ENCODE measurements at regions not wholly inside any gene's neighbourhood (a gene's known extent, or its start where the extent isn't known, plus 50 kb on each side); places are given as distances from the start of the nearest gene placed in this dataset.

DNA sequence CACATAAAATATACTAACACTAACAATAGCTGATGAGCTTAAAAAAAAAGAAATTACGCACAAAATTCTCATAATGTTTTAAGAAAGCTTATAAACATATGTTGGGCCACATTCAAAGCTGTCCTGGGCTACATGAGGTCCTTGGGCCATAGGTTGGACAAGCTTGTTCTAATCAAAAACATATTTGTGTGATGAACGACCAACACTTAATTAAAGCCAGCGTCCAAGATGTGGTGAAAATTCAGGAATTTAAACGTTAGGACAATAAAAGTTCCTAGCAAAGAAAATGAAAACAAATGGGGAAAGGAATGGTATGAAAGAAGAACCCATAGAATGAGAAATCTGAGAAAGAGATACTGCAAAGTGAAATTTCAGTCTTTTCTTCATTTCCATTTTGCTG, 429.6 kb upstream of the DMAC1 start:
- TF ChIP-seq, protein P1, sequence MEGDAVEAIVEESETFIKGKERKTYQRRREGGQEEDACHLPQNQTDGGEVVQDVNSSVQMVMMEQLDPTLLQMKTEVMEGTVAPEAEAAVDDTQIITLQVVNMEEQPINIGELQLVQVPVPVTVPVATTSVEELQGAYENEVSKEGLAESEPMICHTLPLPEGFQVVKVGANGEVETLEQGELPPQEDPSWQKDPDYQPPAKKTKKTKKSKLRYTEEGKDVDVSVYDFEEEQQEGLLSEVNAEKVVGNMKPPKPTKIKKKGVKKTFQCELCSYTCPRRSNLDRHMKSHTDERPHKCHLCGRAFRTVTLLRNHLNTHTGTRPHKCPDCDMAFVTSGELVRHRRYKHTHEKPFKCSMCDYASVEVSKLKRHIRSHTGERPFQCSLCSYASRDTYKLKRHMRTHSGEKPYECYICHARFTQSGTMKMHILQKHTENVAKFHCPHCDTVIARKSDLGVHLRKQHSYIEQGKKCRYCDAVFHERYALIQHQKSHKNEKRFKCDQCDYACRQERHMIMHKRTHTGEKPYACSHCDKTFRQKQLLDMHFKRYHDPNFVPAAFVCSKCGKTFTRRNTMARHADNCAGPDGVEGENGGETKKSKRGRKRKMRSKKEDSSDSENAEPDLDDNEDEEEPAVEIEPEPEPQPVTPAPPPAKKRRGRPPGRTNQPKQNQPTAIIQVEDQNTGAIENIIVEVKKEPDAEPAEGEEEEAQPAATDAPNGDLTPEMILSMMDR (IDR thresholded peaks at IDR 0.05): no peak
- DNase-seq (ENCODE audit: low spot score): no peak
- no peak for ATAC-seq (ENCODE audit: low FRiP score)

DNA sequence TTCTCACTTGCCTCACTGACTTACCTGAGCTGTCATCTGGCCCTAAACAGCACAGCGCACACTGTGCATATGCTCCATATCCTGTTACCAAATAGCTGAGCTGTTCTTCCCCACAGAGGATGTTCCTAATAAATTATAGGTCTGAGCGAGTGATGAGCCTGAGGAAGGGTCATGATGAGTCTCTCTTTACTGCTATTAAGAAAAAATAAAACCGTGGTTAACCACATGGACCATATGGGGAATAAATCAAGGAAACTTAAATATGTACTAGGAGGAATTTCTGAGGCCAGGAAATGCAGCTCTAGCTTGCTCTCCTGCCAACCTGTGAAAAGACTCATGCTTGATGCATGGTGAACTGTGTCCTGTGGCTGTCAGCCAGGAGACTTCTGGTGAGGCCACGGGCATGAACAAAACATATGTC, 424.8 kb upstream of the DMAC1 start:
- no peak for DNase-seq (ENCODE audit: low spot score)
- TF ChIP-seq, protein P1 (IDR thresholded peaks at IDR 0.05): no peak
- ATAC-seq (ENCODE audit: low FRiP score): no peak

DNA sequence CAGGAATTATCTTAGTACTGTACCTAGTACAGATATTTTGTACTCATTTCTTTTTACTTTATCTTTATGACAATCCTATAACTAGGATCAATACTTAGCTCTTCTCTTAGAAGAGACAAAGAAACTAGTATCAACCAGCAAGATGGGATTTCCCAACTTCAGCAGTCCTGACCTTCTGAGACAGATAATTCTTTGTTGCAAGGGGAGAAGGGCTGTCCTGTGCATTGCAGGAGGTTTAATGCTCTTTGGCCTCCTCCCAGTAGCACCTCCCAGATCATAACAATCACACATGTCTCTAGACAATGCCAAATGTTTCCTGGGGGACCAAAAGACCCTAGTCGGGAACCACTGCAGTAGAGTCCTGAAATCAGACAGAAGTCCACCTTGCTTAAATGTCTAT, 424.3 kb upstream of the DMAC1 start:
- no peak for DNase-seq (ENCODE audit: low spot score)
- TF ChIP-seq, protein P1 (IDR thresholded peaks at IDR 0.05): no peak
- ATAC-seq (ENCODE audit: low FRiP score): no peak

DNA sequence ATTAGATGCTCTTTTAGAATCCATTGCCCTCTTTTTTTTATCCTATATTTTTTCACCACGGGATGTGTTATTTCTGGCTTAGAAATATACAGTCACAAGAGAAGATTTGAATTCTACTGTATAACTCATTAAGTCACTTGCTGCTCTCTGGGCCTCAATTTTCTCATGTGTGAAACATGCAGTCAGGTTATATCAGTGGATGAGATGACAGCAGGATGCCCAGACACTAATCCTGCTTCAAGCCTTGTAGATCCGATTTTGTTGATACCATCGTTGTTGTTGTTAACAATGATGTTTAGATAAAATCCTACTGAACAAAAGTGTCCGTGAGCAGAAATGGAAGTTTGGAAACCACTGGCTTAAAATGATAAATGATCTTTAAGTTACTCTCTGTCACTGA, 421.9 kb upstream of the DMAC1 start:
- TF ChIP-seq, protein P1 (IDR thresholded peaks at IDR 0.05): no peak
- DNase-seq (ENCODE audit: low spot score): no peak
- ATAC-seq (ENCODE audit: low FRiP score): no peak

DNA sequence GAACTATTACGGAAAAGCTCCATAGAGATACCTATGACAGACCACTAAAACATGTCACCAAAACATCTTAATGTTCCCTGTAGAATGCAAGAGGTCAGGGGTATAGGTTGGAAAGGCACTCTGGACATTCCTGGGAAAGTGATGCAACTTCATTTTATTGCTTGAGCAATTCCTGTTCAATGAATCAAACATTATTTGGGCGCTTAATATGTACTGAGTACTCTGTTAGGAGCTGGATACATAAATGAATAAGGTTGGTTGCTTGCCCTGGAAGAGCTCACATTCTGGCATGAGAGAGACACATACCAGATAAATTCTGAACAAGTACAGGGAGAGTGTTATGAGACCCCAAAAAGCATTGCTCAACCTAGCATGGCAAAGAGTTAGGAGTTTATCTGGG, 408.9 kb upstream of the DMAC1 start:
- DNase-seq (ENCODE audit: low spot score) (no peak), ATAC-seq (ENCODE audit: low FRiP score) (no peak)
- TF ChIP-seq, protein P1 (IDR thresholded peaks at IDR 0.05): no peak

DNA sequence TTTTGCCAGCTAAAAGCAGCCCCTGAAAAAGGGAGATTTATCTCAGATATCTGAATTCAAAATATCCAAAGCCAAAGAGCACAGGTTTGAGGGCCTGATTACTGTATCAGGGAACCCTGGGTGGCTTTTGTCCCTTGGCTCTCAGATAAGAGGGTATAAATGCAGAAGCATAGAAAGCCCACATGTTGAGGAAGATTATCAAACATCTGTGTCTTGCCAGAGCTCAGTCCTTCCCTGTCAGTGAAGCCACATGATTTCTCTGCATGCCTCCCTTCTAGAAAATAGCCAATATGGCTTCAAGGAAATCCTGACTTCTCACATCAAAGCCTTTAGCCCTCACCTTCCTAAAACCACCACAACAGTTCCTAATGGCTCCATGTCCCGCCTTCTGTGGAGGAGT, 408.0 kb upstream of the DMAC1 start:
- TF ChIP-seq, protein P1 (IDR thresholded peaks at IDR 0.05): no peak
- no peak for DNase-seq (ENCODE audit: low spot score)
- no peak for ATAC-seq (ENCODE audit: low FRiP score)

DNA sequence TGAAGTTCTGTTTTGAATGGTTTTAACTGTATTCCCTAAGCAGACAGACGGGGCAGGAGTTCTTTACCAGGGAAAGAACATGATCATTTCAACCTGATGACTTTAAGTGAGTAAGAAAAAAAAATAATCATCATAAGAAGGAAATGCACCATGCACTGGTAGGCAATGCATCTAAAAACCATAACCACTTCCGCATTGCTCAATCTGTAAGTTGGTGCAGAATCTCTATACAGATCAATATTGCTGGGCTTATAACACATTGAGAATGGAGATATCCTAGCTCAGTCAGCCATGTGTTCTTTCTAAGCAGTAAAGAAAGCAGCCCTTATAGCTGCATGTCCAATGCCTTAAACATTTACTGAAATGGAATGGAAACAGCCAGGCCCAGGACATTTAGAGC, 407.1 kb upstream of the DMAC1 start:
- DNase-seq (ENCODE audit: low spot score): no peak
- TF ChIP-seq, protein P1 (IDR thresholded peaks at IDR 0.05): no peak

More for the DNA sequence above, 407.1 kb upstream of the DMAC1 start:
- ATAC-seq (ENCODE audit: low FRiP score): no peak
